Inferior parietal cortex (tissue), 1 donor: ENCODE measurements at regions not wholly inside any gene's neighbourhood (a gene's known extent, or its start where the extent isn't known, plus 50 kb on each side); places are given as distances from the start of the nearest gene placed in this dataset.
"Not testable (repeated sequence)": the region's sequence is repeated elsewhere in the genome, so short reads cannot be mapped to it uniquely, and the experiment has no call there.

ENCODE experiments used
- DNase-seq: peaks from one replicate; pipeline ENCODE4 v3.0.0-alpha.2; 2016; ENCODE audit errors: extremely low spot score

DNA sequence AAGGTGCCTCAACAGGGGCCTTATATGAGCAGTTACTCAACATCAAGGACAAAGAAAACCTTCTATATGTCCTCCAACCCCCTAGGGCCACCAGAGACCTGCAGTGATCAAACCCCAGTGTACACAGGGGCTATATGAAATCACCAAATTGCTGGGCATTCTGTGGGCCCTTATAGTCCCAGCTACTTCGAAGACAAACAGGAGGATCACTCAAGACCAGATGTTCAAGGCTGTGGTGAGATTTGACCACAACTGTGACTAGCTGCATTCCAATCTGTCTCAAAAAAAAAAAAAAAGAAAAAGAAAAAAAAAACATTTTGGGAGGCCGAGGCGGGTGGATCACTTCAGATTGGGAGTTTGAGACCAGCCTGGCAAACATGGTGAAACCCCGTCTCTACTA is 51.0 kb upstream of the PRB2 start:
- no peak for DNase-seq

DNA sequence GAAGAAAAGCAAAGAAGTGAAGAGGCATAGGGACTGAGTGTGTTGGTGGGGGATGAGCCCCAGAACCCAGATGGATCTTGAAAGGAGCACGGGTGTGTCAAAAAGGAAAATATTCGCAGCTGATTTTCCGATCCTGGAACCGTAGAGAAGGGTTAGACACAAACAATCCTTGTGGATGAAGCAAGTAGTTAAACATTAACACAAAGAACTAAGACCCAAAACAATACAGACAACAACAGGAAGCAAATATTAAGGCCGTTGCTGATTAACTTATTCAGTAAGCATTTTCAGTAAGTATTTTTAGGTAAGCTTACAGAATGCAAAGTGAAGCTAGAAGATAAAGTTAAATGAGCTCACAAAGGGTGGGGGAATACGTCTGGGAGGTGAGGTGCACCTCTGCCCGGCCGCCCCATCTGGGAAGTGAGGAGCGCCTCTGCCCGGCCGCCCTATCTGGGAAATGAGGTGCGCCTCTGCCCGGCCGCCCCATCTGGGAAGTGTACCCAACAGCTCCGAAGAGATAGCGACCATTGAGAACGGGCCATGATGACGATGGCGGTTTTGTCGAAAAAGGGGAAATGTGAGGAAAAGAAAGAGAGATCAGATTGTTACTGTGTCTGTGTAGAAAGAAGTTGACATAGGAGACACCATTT is 62.8 kb upstream of the PRB2 start:
- no peak for DNase-seq

DNA sequence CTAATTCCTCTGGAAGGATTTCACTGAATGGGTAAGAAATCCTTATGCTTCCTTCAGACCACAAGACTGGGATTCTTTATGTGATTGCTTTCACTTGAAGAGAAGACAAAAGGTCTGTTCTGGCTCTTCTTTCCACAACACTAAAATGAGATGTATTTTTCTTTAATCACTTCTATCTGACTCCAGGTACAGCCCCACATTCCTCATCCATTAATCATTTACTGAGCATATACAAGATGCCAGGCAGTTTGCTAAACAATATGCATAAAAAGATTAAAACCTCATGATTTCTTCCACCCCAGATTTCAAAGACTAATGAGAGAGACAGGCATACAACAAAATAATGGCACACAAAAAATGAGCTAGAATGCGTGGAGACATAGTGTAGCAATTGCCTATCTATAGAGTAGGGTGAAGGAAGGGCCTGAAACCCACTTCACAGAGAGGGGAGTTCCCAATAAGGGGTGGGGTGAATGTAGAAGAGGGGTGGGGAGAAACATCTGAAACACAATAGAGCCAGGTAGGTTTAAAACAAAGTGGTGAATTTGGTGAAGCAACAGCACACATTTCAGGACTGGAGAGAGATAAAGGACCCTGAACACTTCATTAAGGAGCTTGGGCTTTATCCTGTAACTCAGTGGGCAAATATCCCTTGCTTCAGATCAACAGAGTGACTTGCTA is 65.1 kb upstream of the PRB2 start:
- no peak for DNase-seq

DNA sequence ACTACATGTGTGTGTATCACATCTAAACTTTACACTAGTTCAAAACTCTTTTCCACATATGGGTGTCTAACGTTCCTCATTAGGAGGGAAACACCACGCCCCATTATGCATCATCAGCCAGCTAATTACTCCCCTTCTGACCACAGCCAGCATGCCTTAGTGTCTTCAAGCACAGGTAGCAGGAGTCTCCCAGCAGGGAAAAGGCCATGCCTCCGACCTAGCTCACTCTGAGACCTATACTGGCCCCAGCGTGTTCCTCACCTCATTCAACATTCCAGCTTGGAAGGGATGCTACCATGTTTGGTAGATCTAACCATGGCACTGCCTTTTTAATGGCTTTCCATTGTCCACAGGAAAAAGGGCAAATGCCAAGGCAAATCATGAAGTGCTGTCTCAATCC is 66.1 kb upstream of the PRB2 start:
- DNase-seq, result no peak

DNA sequence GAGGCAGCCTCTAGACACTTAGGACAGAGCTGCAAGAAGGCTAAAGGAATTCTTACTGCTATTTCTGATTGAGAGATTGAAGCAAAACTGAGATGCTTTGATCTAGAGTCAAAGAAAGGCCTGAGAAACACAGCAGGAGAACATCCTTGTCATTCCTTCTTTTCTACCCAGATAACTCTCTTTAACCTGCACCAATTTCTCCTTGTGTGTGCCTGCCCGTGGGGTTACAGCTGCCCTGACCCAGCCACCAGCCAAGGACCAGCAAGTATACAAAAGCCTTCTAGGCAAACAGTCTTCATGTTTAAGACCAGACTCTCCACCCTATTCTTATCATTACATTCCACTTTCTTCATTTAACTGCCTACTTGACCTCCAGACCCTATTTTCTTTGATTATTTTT is 81.7 kb upstream of the PRB2 start:
- no peak for DNase-seq

DNA sequence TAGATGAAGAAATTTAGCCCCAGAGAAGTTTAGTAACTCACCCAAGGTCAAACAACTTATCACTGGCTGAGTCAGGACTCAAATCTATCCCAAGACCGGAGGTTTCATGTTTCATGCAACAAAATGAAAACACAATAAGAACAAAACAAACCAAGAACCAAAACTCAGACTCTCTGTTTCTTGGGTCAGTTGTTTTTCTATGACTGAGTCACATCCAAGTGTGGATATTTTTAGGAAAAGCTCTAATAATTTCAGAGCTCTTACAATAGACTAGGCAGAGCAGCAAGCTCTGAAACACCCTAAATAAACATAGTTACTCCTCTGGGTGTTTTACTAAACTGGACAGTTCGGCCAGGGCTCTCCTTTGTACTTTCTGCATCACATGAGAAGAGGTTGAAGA is 87.6 kb upstream of the PRB2 start:
- no peak for DNase-seq

DNA sequence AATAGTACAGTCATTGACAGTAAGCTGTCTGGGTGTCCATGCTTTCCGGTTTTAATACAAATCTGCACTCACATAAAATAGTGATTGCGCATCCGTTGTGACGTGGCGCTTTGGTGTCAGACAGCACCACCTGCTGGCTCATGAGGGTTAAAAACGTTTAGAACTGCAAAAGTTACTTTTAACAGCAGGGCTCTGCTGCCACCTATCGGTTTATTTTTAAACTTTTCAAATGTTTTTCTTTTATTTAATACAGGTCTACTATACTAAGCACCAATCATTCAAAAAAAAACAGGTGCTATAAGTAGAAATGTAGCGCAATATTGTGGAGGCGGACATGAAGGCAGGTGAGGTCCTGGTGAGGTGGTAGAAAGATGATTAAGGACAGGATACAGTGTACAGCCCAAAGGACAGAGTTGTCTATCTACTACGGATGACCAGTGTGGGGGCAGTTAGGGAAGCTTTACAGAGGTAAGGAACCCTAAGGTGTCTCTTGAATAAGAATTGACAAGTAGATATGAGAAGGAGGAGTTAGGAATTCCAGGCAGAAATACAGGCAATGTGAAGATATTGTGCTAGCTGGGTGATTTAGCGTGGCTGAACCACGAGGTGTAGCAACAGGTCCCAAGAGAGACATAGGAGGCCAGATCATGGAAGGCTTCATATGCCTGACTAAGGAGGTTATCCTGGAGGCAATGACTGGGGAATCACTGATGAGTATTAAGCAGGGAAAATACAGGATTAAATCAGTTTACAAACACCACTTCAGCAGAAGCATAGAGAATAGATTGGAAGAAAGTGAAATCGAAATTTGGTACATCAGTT is 91.5 kb upstream of the PRB2 start:
- peak; percentile 93 for DNase-seq

DNA sequence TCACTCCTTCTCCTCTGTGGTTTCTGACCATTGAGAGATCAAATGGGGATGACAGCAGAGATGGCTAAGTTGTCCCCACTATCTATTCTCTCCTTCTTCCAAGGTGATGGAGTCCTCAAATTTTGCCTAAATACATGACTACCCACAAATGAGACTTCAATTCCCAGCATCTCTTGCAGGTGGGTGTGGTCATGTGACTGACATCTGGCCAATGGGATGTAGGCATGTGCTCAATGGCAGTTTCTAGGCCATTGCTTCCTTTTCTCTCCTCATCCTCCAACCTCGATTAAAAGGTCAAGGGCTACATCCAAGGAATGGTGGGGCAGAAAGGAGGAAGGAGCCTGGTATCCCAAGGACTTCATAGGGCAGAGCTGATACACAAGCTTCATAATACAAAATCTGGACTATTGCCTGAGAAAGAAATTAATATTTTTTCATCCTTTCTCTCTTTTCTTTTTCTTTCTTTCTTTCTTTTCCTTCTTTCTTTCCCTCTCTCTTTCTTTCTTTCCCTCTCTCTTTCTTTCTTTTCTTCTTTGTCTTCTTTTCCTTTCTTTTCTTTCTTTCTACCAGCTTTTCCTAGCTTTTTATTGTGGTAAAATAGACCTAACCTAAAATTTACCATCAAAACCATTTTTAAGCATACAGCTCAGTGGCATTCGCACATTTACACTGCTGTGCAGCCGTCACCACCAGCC is 100.9 kb upstream of the PRB2 start:
- DNase-seq, result no peak

DNA sequence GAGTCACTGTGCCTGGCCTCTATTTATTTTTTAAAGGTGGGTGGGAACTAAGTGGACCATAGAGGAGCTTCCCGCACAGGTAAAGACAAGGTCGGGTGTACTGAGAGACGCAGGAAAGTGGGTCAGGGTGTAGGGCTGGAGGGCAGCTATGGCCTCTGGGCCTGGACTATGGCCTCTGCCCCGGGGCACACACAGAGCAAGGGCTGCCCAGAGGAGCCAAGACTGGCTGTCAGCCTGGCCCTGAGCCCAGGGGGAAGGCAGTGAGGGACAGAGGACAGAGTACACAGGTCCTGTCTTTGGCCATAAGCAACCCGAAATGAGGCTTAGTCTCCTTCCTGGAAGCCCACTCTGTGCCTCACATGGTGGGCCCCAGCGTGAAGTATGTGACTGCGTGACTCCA is 102.1 kb upstream of the PRB2 start:
- no peak for DNase-seq

DNA sequence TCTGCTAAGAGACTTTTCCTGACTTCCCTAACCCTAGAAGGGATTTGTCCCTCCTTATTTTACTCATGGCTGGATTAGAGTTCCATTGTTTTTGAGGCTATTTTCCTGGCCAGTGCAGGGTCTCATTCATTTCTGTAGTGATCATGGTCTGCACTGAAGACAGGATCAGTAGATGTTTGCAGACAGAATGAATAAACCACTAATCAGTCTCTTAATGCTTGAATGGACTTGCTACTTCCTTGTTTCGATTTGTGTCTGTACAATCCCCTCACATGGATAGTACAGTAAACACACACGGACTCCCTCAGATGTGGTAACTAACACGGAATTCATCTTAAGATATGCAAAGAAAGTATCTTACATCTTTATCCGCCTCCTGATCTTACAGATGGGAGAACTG is 102.6 kb upstream of the PRB2 start:
- no peak for DNase-seq

DNA sequence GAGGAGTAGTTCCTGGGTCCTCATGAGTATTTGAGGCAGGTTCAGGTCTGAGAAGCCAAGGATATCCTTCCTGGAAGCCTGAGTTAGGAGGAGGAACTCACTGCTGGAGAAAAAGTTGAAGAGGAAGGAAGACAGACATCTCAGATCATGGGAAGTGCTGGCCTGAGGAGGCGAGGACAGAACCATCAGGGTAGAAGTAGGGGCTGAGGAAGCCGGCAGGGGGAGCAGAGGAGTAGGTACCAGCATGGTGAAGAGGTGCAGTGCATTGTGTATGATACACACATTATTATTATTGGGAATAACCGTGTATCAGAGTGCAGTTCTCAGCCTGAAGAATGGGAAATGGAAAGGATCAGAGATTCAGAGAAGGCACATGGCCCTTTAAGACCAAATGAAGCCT is 103.2 kb upstream of the PRB2 start:
- not testable (repeated sequence) for DNase-seq

DNA sequence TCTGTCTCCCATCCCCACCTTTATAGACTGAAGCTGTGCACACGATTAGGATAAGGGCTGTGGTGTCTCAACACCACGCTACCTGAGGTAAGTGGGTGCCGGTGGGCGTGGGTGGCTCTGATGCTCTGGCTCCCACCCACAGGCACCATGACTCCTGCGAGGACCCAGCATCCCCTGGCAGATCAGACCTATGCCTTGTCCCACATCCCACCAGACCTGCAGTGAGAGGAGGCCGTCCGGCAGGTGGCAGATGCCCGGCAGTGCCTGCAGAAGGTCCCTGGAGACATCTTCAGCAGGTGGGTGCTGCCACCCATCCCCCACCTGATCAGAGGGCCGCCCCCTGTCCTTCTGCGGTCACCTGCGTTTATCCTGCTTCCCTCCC is 104.4 kb upstream of the PRB2 start:
- DNase-seq, result no peak

DNA sequence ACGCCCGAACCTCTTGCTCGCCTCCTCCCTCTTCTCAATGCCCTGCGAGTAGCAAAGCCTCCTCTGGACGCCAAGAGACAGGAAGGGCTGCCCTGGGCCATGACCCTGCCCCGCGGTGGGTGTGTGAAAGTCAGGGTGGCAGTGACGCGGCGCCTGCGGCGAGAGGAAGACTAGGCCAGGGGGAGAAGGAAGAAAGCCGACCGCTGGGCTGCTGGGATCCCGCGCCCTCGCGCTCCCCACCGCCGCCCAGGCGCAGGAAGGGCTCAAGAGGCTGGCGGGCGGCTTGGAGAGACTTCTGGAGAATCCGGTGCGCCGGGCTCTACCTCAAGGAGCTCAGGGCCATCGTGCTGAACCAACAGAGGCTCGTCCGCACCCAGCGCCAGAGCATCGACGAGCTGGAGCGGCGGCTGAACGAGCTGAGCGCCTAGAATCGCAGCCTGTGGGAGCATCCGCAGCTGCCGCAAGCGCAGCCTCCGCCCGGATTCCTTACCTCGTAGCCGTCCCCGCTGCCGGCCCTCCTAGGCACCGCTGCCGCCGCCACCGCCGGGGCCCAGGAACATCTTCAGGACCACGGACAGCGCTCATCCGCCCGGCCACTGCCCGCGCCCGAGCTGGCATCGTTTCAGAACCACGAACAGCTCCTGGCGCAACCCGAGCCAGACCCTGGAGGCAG is 105.0 kb upstream of the PRB2 start:
- peak; percentile 65 for DNase-seq

DNA sequence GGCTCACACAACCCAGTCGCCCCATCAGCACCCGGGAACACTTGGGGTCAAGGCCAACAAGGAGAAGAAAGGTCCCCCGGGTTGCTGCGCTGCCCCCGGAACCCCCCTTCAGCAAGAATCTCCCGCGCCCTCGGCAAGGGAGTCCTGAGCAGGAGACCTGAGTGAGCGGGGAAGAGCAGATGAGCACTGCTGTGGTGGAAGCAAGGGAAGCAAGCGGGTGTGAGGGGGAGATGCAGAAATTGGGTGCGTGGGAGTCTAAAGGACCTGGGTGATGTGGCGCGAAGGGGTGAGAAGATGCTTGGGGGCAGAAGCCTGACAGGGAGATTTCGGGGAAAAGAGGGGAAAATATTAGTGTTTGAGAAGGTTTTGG is 105.5 kb upstream of the PRB2 start:
- no peak for DNase-seq

DNA sequence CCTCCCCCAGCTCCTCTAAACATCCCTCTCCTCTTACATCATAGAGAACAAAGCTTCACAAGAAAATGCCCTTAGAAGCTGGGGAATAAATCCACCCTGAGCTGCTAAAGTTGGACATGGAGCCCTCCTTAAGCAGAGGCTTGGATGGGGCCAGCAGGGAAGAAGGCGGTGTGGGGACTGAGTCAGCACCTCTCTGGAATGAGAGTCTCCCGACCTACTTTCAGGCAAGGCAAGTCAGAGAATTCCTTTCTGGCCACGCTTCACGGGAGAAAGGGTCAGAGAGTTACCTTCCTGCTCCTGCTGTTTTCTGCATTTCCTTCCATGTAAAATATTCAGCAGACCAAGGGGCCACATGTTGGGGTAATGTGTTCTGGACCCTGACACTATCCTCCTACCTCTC is 113.3 kb upstream of the PRB2 start:
- DNase-seq, result no peak

DNA sequence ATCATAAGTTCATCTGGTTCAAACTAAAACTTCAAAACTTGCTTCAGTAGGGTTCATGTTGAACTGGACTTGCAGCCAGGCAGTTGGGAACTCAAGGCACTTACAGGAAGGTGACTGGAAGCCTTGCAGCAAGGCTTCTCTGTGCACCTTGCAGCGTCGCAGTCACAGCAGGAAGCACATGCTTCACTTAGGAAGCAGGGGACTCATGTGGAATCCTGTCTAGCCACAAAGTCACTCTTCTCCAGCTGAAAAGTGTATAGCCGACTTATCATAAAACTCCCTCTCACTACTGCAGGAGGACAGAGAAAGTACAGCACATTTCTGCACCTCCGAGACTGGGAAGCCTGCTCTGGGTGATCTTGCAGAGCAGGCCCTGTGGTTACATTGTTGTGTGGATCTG is 114.0 kb upstream of the PRB2 start:
- DNase-seq, result no peak

DNA sequence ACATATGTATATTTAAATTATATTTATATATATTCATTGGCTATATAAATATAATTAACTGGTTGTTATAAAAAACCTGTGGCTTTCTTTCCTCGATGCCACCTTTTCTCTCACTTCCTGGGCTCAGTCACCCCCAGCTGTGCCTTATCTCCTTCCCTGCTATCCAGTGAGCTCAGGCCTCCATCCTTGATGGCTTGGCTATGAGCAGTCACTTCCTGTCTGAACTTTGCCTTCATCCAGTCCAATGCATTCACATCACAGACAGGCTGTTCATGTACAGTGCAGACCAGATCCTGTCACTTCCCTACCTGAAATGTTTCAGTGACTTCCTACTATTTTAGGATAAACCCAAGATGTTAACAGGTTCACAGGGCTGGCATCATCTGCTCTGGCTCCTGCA is 115.3 kb upstream of the PRB2 start:
- no peak for DNase-seq

DNA sequence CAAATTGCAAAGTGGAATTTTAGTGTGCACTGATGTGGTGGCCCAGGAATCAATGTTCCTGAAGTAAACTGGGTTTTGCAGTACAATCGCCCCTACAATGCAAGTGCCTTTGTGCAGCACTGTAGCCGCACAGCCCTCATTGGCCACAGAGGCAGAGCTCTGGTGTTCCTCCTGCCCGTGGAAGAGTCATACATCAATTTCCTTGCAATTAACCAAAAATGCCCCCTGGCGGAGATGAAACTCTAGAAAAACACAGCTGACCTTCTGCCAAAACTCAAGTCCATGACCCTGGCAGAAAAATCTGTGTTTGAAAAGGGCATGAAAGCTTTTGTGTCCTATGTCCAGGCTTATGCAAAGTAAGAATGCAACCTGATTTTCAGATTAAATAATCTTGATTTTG is 117.9 kb upstream of the PRB2 start:
- DNase-seq, result no peak

DNA sequence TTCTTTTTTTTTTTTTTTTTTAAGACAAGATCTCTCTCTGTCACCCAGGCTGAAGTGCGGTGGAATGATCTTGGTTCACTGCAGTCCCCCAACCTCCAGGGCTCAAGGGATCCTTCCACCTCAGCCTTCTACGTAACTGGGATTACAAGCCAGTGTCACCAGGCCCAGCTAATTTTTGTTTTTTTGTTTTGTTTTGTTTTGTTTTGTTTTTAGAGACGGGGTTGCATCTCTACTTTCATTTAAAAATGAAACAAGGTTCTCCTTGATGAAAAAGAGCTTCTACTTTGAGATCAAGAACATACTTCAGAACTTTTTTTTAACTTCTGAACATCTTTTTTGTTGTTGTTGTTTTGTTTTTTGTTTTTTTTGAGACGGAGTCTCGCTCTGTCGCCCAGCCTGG is 121.7 kb upstream of the PRB2 start:
- DNase-seq, result no peak

DNA sequence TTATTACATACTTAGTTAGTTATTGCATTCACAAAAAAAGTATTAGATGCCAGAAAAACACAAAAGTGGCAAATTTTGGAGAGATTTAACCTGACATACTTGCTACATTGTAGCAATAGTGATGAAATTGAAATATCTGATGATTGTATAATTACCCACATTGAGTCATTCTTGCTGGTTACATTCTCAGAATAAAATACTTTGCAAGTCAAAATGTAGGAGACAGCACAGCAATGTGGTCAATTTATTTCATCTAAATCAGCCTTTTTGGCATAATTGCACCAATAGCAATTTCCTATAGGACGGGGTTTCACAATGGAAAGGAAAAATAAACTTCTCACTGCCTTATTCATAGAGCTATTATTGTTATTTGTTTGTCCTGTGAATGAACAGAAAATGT is 125.0 kb upstream of the ETV6 start:
- DNase-seq, result no peak

DNA sequence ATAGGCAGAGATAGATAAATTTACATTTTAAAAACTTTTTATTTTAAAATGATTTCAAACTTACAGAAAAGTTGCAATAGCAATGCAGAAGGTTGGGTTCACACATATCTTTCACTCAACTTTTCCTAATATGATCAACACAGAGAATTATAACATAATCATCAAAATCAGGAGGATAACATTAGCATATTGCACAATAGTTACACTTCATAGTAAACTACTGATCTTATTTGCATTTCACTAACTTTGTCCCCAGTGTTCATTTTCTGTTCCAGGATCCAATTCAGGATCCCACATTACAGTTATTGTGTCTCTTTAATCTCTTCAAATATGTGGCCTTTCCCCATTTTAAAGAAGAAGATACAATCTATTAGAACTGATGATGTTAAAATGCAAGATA is 115.4 kb upstream of the ETV6 start:
- no peak for DNase-seq

DNA sequence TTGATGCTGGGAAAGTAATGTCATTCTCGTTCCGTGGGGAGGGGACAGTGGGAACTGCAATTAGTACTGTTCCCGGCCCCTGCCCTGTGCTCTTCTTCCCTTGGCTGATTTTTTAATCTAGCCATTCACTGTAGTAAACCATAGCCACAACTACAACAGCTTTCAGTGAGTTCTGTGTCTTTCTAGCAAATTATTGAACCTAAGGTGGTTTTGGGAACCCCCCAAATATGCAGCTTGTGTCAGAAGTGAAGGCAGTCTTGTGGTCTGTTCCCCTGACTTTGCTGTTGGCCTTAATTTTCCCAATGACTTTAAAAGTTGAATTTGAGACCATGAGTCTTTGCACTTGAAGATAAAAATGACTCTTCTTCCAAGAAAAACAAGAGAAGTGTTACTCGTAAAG is 114.3 kb upstream of the ETV6 start:
- no peak for DNase-seq
